K562 (cell line): ENCODE measurements at regions not wholly inside any gene's neighbourhood (a gene's known extent, or its start where the extent isn't known, plus 50 kb on each side); places are given as distances from the start of the nearest gene placed in this dataset.

Source experiments
- ATAC-seq: fragments of 200-7000 bp; cut with Tn5 transposase; 3 replicates; pipeline ENCODE4 v1.9.1; 2020; ENCODE audit warnings: moderate library complexity
- BruUV-seq: library from RNA; stranded (reverse); fragments of 400-500 nt; replicated peaks from 2 replicates; lab custom pipeline; 2021; lab: Mats Ljungman, UMichigan
- CTCF ChIA-PET: fragments of 300-600 bp; formaldehyde crosslinking; extraction: SDS; loops from one replicate; lab custom pipeline; 2021; ENCODE audit warnings: low intra/inter-chr PET ratio; lab: Yijun Ruan, JAX
- POLR2A ChIA-PET: fragments of 300-600, 350-650 bp; sonication (Branson Sonifier 250); formaldehyde crosslinking; extraction: SDS; loops from one replicate; lab custom pipeline; 2021; ENCODE audit warnings: antibody characterized with exemption, inconsistent platforms; lab: Yijun Ruan, JAX
- DNase-seq, 4 experiments: peaks; one replicate each; pipeline versions ENCODE4 v3.0.0 to v3.0.0-alpha.2; 2011 to 2018; ENCODE audit warnings: low spot score in 3 of 4, mixed read lengths in 3 of 4; ENCODE audit errors: extremely low read depth in 1 of 4
- FAIRE-seq: peaks from 2 replicates; lab custom pipeline; 2011; peaks lifted over from hg19 to GRCh38; lab: Jason Lieb, UNC
- H2AFZ ChIP-seq: 2 replicates; pipeline ENCODE4 v1.6.0; 2011; ENCODE audit warnings: low read depth, low read length, control low read depth, inconsistent platforms
- H3K27ac ChIP-seq: fragments of 200-600 bp; 3 replicates; pipeline ENCODE4 v1.8.0; 2011; ENCODE audit warnings: low read depth, mild to moderate bottlenecking, control low read depth, inconsistent platforms, low read length, moderate library complexity, mixed read lengths; ENCODE audit errors: extremely low read depth
- H3K27me3 ChIP-seq, 2 experiments: fragments of 300-600 bp in 1 of 2; 2 replicates in 1 of 2; 3 replicates in 1 of 2; pipeline versions ENCODE4 v1.6.0 to v1.8.0; 2011; ENCODE audit warnings: inconsistent platforms in 2 of 2, low read length in 2 of 2, mild to moderate bottlenecking in 1 of 2, mixed read lengths in 1 of 2, moderate library complexity in 1 of 2; ENCODE audit not compliant: control insufficient read depth in 2 of 2, insufficient read depth in 2 of 2
- H3K36me3 ChIP-seq: fragments of 300-600 bp; 3 replicates; pipeline ENCODE4 v1.8.0; 2011; ENCODE audit warnings: mild to moderate bottlenecking, low read length, inconsistent platforms; ENCODE audit not compliant: control insufficient read depth, insufficient read depth
- H3K4me1 ChIP-seq, 2 experiments: fragments of 200-600 bp in 1 of 2; replicated peaks in 1 of 2; 2 replicates in 1 of 2; 3 replicates in 1 of 2; pipeline versions ENCODE4 v1.5.1 to v1.8.0; 2011; ENCODE audit warnings: inconsistent platforms in 2 of 2, low read length in 2 of 2, mild to moderate bottlenecking in 1 of 2, mixed read lengths in 1 of 2, moderate library complexity in 1 of 2; ENCODE audit not compliant: control insufficient read depth in 2 of 2, insufficient read depth in 2 of 2
- H3K4me2 ChIP-seq: 2 replicates; pipeline ENCODE4 v1.6.1; 2011; ENCODE audit warnings: low read length, control low read depth, inconsistent platforms, mixed read lengths; ENCODE audit not compliant: insufficient read depth
- H3K4me3 ChIP-seq: fragments of 200-600 bp; sonication (generic), shearing (Covaris generic); 2 replicates; pipeline ENCODE4 v1.5.1; 2016; ENCODE audit warnings: control low read depth, inconsistent platforms
- H3K79me2 ChIP-seq: fragments of 200-600 bp; 3 replicates; pipeline ENCODE4 v1.8.0; 2011; ENCODE audit warnings: low read length, inconsistent platforms; ENCODE audit not compliant: control insufficient read depth, insufficient read depth
- H3K9ac ChIP-seq, 2 experiments: 2 replicates each; pipeline versions ENCODE4 v1.6.0 to v1.6.1; 2011; ENCODE audit warnings: low read depth in 2 of 2, low read length in 2 of 2, control low read depth in 1 of 2, inconsistent platforms in 1 of 2, mild to moderate bottlenecking in 1 of 2, mixed read lengths in 1 of 2; ENCODE audit not compliant: insufficient read depth in 1 of 2
- H3K9me1 ChIP-seq: one replicate; pipeline ENCODE4 v1.6.0; 2011; ENCODE audit warnings: inconsistent platforms, mild to moderate bottlenecking, low read length, moderate library complexity; ENCODE audit not compliant: control insufficient read depth, insufficient read depth
- H3K9me3 ChIP-seq: replicated peaks from 2 replicates; pipeline ENCODE4 v1.5.1; 2011; ENCODE audit warnings: low read depth, low read length, inconsistent platforms; ENCODE audit not compliant: control insufficient read depth, insufficient read depth
- H4K20me1 ChIP-seq: replicated peaks from 2 replicates; pipeline ENCODE4 v1.6.1; 2011; ENCODE audit warnings: low read length, inconsistent platforms, mixed read lengths; ENCODE audit not compliant: control insufficient read depth, insufficient read depth
- ATF7 ChIP-seq: fragments of 450-650 bp; IDR thresholded peaks from 2 replicates; pipeline ENCODE4 v1.7.1; 2014; ENCODE audit warnings: mild to moderate bottlenecking, moderate library complexity
- E2F4 ChIP-seq: sonication (generic); formaldehyde crosslinking; IDR thresholded peaks from 2 replicates; pipeline ENCODE4 v1.8.0; 2022; ENCODE audit warnings: mild to moderate bottlenecking, low read depth, missing genetic modification reagents
- WGBS: fragments of 100-300 bp; shearing (Covaris generic); methylation state at CpG from one replicate; pipeline ENCODE4 v1.1.6; 2016; ENCODE audit warnings: low coverage, mixed read lengths; ENCODE audit not compliant: insufficient coverage; ENCODE audit errors: missing lambda C conversion rate; 5-methylcytosine and 5-hydroxymethylcytosine counted together
- in situ Hi-C: fragments of 300-500 bp; cut with MboI; formaldehyde crosslinking; loops from 4 replicates; pipeline ENCODE4 v1.15.0; 2018; ENCODE audit warnings: inconsistent platforms, mixed read lengths
- intact Hi-C: fragments of 100-400 bp; cut with micrococcal nuclease; formaldehyde crosslinking; loops from 2 replicates; pipeline ENCODE4 v1.14.2; 2022
- TF ChIP-seq, protein P1 (sequence below): fragments of 250-450 bp; sonication (Bioruptor Pico); IDR thresholded peaks from 2 replicates; pipeline ENCODE4 v1.5.0; 2020; ENCODE audit warnings: mild to moderate bottlenecking, borderline replicate concordance

DNA sequence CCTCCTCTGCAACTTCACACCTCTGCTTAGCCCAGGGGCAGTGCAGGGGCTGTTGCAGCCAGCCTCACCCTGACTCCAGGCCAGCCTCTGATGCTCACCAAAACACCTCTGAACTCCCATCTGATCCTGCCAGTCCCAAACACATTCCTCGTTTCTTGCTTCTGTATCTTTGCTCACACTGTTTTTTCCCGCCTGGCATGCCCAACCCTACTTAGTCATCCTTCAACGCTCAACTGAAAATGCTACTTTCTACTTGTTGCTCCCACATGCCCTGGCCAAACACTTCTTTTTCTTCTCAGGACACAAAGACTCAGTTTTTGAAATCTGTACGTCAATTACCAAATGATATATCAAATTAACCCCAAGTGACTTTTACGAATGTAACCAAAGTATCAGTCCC, 140.8 kb upstream of the ZBED5 start:
- no peaks in the 10 kb centered on the region for H4K20me1 ChIP-seq
- CTCF ChIA-PET: no interaction called here
- TF ChIP-seq E2F4 (CRISPR knock-in tag): no peak
- TF ChIP-seq, protein P1, sequence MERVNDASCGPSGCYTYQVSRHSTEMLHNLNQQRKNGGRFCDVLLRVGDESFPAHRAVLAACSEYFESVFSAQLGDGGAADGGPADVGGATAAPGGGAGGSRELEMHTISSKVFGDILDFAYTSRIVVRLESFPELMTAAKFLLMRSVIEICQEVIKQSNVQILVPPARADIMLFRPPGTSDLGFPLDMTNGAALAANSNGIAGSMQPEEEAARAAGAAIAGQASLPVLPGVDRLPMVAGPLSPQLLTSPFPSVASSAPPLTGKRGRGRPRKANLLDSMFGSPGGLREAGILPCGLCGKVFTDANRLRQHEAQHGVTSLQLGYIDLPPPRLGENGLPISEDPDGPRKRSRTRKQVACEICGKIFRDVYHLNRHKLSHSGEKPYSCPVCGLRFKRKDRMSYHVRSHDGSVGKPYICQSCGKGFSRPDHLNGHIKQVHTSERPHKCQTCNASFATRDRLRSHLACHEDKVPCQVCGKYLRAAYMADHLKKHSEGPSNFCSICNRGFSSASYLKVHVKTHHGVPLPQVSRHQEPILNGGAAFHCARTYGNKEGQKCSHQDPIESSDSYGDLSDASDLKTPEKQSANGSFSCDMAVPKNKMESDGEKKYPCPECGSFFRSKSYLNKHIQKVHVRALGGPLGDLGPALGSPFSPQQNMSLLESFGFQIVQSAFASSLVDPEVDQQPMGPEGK: no peak
- TF ChIP-seq ATF7: no peak

More for the DNA sequence above, 140.8 kb upstream of the ZBED5 start:
- BruUV-seq: no TSS peak
- H3K9ac ChIP-seq: no peak overlapping the region
- H3K9me3 ChIP-seq: no peaks in the 10 kb centered on the region
- H3K4me3 ChIP-seq: no peak overlapping the region
- no peak overlapping the region for H3K27ac ChIP-seq
- intact Hi-C loops (no loop called here), in situ Hi-C loops (no loop called here)
- FAIRE-seq (no peak), DNase-seq (no peak), ATAC-seq (no peak)
- H2AFZ ChIP-seq: no peak overlapping the region
- H3K9me1 ChIP-seq: no peaks in the 10 kb centered on the region
- no peaks in the 10 kb centered on the region for H3K4me1 ChIP-seq
- H3K79me2 ChIP-seq: no peaks in the 10 kb centered on the region
- POLR2A ChIA-PET: no interaction called here
- H3K27me3 ChIP-seq: peaks cover 2 to 30% of the 10 kb centered on the region in 2 experiments; a peak in 4 of 5 replicates
- H3K4me2 ChIP-seq: no peak overlapping the region
- H3K36me3 ChIP-seq: no peaks in the 10 kb centered on the region
- WGBS: 2% methylated on average over 5 of the region's 5 CpGs
